CD4-positive, alpha-beta T cell treated with Interleukin-17A for 1 hour (primary cell): ENCODE measurements at regions not wholly inside any gene's neighbourhood (a gene's known extent, or its start where the extent isn't known, plus 50 kb on each side); places are given as distances from the start of the nearest gene placed in this dataset.

ENCODE experiments used
- DNase-seq: peaks from one replicate; pipeline ENCODE4 v3.0.0-alpha.2; 2020

GRCh38 chr1:60984062-60984799 lies 98.1 kb upstream of the NFIA start:
- no peak for DNase-seq

GRCh38 chr1:60983701-60984061 lies 98.7 kb upstream of the NFIA start:
- no peak for DNase-seq

GRCh38 chr1:60982539-60982938 lies 99.8 kb upstream of the NFIA start:
- DNase-seq: no peak

- DNase-seq: no peak
Observed at GRCh38 chr1:60981357-60981756, 101.0 kb upstream of the NFIA start.

- DNase-seq: peak; percentile 45
Observed at GRCh38 chr1:60978421-60979357, 103.7 kb upstream of the NFIA start.

GRCh38 chr1:60977661-60978060 lies 104.7 kb upstream of the NFIA start:
- DNase-seq: no peak

GRCh38 chr1:60974524-60975372 lies 107.6 kb upstream of the NFIA start:
- no peak for DNase-seq

- DNase-seq: no peak
Observed at GRCh38 chr1:60973668-60974067, 108.7 kb upstream of the NFIA start.

GRCh38 chr1:60972841-60973364 lies 109.5 kb upstream of the NFIA start:
- no peak for DNase-seq

GRCh38 chr1:60971330-60971729 lies 111.0 kb upstream of the NFIA start:
- DNase-seq: no peak

GRCh38 chr1:60969971-60970509 lies 112.3 kb upstream of the NFIA start:
- DNase-seq: no peak

GRCh38 chr1:60965280-60965854 lies 117.0 kb upstream of the NFIA start:
- no peak for DNase-seq

- no peak for DNase-seq
Observed at GRCh38 chr1:60963167-60963940, 119.0 kb upstream of the NFIA start.

- no peak for DNase-seq
Observed at GRCh38 chr1:60960891-60961461, 121.4 kb upstream of the NFIA start.

- no peak for DNase-seq
Observed at GRCh38 chr1:60959701-60960100, 122.7 kb upstream of the NFIA start.

GRCh38 chr1:60958001-60958400 lies 124.4 kb upstream of the NFIA start:
- no peak for DNase-seq

GRCh38 chr1:60956520-60956919 lies 125.8 kb upstream of the NFIA start:
- DNase-seq: no peak

GRCh38 chr1:60952612-60953111 lies 129.7 kb upstream of the NFIA start:
- no peak for DNase-seq

- DNase-seq: no peak
Observed at GRCh38 chr1:60950224-60951063, 131.9 kb upstream of the NFIA start.

- DNase-seq: no peak
Observed at GRCh38 chr1:60949826-60950197, 132.5 kb upstream of the NFIA start.
